GM19438 (cell line): ENCODE measurements at regions not wholly inside any gene's neighbourhood (a gene's known extent, or its start where the extent isn't known, plus 50 kb on each side); places are given as distances from the start of the nearest gene placed in this dataset.

Experiments
- ATAC-seq: cut with Tn5 transposase; IDR thresholded peaks from one replicate; pipeline ENCODE4 v1.9.1; 2021; ENCODE audit warnings: low read depth; ENCODE audit not compliant: unreplicated experiment

GRCh38 chr4:128346054-128346716, 58.6 kb upstream of the PGRMC2 start:
- no peak for ATAC-seq

GRCh38 chr4:128345650-128346049, 58.0 kb upstream of the PGRMC2 start:
- no peak for ATAC-seq

GRCh38 chr4:128342762-128343161, 55.1 kb upstream of the PGRMC2 start:
- ATAC-seq: no peak

- ATAC-seq: no peak
Measured at GRCh38 chr4:128341634-128342033, 54.0 kb upstream of the PGRMC2 start.

- no peak for ATAC-seq
Measured at GRCh38 chr4:128338634-128339355, 51.2 kb upstream of the PGRMC2 start.

- no peak for ATAC-seq
Measured at GRCh38 chr4:128337863-128338262, 50.2 kb upstream of the PGRMC2 start.
